A673 (cell line): ENCODE measurements at regions not wholly inside any gene's neighbourhood (a gene's known extent, or its start where the extent isn't known, plus 50 kb on each side); places are given as distances from the start of the nearest gene placed in this dataset.

Experiments
- BruUV-seq: library from RNA; stranded (reverse); fragments of 400-500 nt; replicated peaks from 2 replicates; lab custom pipeline; 2021; lab: Mats Ljungman, UMichigan
- CTCF ChIA-PET: fragments of 300-600 bp; sonication (Branson Sonifier 250); formaldehyde crosslinking; loops from one replicate; lab custom pipeline; 2022; ENCODE audit warnings: antibody characterized with exemption; lab: Charles Lee
- POLR2A ChIA-PET: fragments of 300-600 bp; sonication (Branson Sonifier 250); formaldehyde crosslinking; loops from one replicate; lab custom pipeline; 2022; ENCODE audit warnings: antibody characterized with exemption; ENCODE audit not compliant: low non-redundant PET; lab: Charles Lee
- DNase-seq: peaks from one replicate; pipeline ENCODE4 v3.0.0-alpha.2; 2015; ENCODE audit warnings: low spot score
- H3K27ac ChIP-seq: fragments of 200-600 bp; sonication (generic); 2 replicates; pipeline ENCODE4 v1.5.1; 2016; ENCODE audit warnings: mixed run types, low read depth, mild to moderate bottlenecking, mixed read lengths, antibody characterized with exemption, low read length; ENCODE audit not compliant: poor library complexity, severe bottlenecking
- H3K27me3 ChIP-seq: fragments of 200-600 bp; sonication (generic); replicated peaks from 2 replicates; pipeline ENCODE4 v1.6.1; 2017; ENCODE audit warnings: mixed run types, low read depth, mild to moderate bottlenecking, mixed read lengths, antibody characterized with exemption, low read length; ENCODE audit not compliant: insufficient read depth, poor library complexity
- H3K36me3 ChIP-seq: fragments of 200-600 bp; sonication (generic); 2 replicates; pipeline ENCODE4 v1.6.1; 2016; ENCODE audit warnings: mixed run types, mild to moderate bottlenecking, mixed read lengths, antibody characterized with exemption, low read length; ENCODE audit not compliant: insufficient read depth, poor library complexity, severe bottlenecking
- H3K4me1 ChIP-seq: fragments of 200-600 bp; sonication (generic); 2 replicates; pipeline ENCODE4 v1.6.1; 2017; ENCODE audit warnings: mixed run types, mild to moderate bottlenecking, mixed read lengths, antibody characterized with exemption, low read length; ENCODE audit not compliant: insufficient read depth, poor library complexity, severe bottlenecking
- H3K4me3 ChIP-seq: fragments of 200-600 bp; sonication (generic); 2 replicates; pipeline ENCODE4 v1.5.1; 2016; ENCODE audit warnings: low read depth, mixed run types, mild to moderate bottlenecking, mixed read lengths, low read length; ENCODE audit not compliant: poor library complexity, severe bottlenecking
- H3K9me3 ChIP-seq: fragments of 200-600 bp; sonication (generic); 2 replicates; pipeline ENCODE4 v1.6.1; 2016; ENCODE audit warnings: mixed run types, low read depth, mild to moderate bottlenecking, mixed read lengths, antibody characterized with exemption, low read length; ENCODE audit not compliant: poor library complexity, severe bottlenecking
- CTCF ChIP-seq: fragments of 300-800, 200-600 bp; sonication (generic); conservative IDR thresholded peaks from 2 replicates; pipeline ENCODE4 v1.5.1; 2017; ENCODE audit warnings: low read depth, mild to moderate bottlenecking, antibody characterized with exemption, low read length, moderate library complexity, mixed read lengths
- EZH2 ChIP-seq: fragments of 200-600 bp; sonication (generic); IDR thresholded peaks from 2 replicates; pipeline ENCODE4 v1.6.1; 2017; ENCODE audit warnings: borderline replicate concordance, low read depth, mild to moderate bottlenecking, mixed read lengths, antibody characterized with exemption, low read length; ENCODE audit not compliant: poor library complexity, severe bottlenecking
- intact Hi-C: fragments of 100-400 bp; cut with micrococcal nuclease; formaldehyde crosslinking; loops from one replicate; pipeline ENCODE4 v1.10.0; 2022; ENCODE audit not compliant: unreplicated experiment

- Histone ChIP-seq H3K27me3 (no peaks in the 10 kb centered on the region), H3K27ac (no peak overlapping the region), H3K36me3 (no peaks in the 10 kb centered on the region), H3K9me3 (no peaks in the 10 kb centered on the region), H3K4me3 (no peak overlapping the region), H3K4me1 (no peaks in the 10 kb centered on the region)
- ChIA-PET POLR2A (no interaction called here), CTCF (no interaction called here)
- intact Hi-C loops = no loop called here
- no TSS peak for BruUV-seq
- DNase-seq = no peak
- TF ChIP-seq CTCF = no peak
- TF ChIP-seq EZH2 = no peak
Observed at GRCh38 chr15:37199545-37199944, 99.2 kb upstream of the MEIS2 start.

- no peaks in the 10 kb centered on the region for H3K36me3 ChIP-seq
- H3K27me3 ChIP-seq = no peaks in the 10 kb centered on the region
- BruUV-seq = no TSS peak
- no peak overlapping the region for H3K4me3 ChIP-seq
- H3K4me1 ChIP-seq = no peaks in the 10 kb centered on the region
- intact Hi-C loops = no loop called here
- ChIA-PET POLR2A (no interaction called here), CTCF (no interaction called here)
- H3K9me3 ChIP-seq = no peaks in the 10 kb centered on the region
- H3K27ac ChIP-seq = no peak overlapping the region
- TF ChIP-seq CTCF (no peak), EZH2 (no peak)
- no peak for DNase-seq
Observed at GRCh38 chr15:37203050-37203449, 102.7 kb upstream of the MEIS2 start.

- H3K27ac ChIP-seq = no peak overlapping the region
- H3K36me3 ChIP-seq = no peaks in the 10 kb centered on the region
- intact Hi-C loops = no loop called here
- ChIA-PET CTCF (no interaction called here), POLR2A (no interaction called here)
- H3K27me3 ChIP-seq = no peaks in the 10 kb centered on the region
- no TSS peak for BruUV-seq
- TF ChIP-seq EZH2 = no peak
- TF ChIP-seq CTCF = peak; percentile 35; the same call in 1 of the 2 replicates
- no peaks in the 10 kb centered on the region for H3K4me1 ChIP-seq
- no peaks in the 10 kb centered on the region for H3K9me3 ChIP-seq
- H3K4me3 ChIP-seq = no peak overlapping the region
- peak; percentile 2 for DNase-seq
Observed at GRCh38 chr15:37204692-37205091, 104.3 kb upstream of the MEIS2 start.
